ENCODE measurements at regions not wholly inside any gene's neighbourhood (a gene's known extent, or its start where the extent isn't known, plus 50 kb on each side); places are given as distances from the start of the nearest gene placed in this dataset.

GRCh38 chr9:108684288-108685025 lies 171.3 kb downstream of the ACTL7B start:
- DNase-seq (ENCODE audit: low read depth, low spot score), result no peak
- no peak overlapping the region for H3K27ac ChIP-seq

- H3K27ac ChIP-seq, result no peak overlapping the region
- no peak for DNase-seq (ENCODE audit: low read depth, low spot score)
Observed at GRCh38 chr9:108683245-108683644, 172.5 kb downstream of the ACTL7B start.

DNA sequence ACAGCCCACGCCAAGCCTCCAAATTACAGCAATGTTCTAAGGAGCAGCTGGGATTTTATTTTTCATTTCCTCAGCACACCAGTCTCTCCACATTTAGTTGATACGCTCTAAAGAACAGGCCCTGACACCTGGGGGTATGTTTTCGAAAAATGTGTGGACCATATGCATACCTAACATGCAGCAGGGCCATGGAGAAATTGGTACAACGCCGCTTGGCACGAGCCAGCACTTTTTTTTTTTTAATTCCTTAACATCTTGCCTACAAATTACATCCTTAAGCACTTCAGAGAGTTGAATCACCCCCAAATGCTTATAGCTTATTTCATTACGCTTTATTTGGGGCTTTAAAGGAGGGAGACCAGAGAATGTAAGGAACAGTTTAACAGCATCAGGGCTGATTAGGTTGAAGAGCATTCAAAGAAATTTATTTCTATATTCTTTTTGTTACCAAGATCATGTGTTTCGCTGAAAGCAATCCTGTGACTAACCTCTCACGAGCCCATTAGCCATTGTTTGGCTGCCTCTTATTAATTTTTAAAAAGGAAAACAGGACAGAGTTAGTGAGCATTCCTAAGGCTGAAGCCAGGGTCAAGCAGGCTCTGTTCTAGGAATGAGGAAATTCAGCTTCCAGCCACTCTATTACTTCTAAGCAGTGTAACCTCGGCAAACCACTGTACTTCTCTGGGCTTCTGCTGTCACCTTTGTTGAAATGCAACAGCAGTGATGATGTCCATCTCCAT lies 173.8 kb downstream of the ACTL7B start:
- H3K27ac ChIP-seq, result no peak overlapping the region
- no peak for DNase-seq (ENCODE audit: low read depth, low spot score)

GRCh38 chr9:108680946-108681345 lies 174.8 kb downstream of the ACTL7B start:
- no peak overlapping the region for H3K27ac ChIP-seq

DNA sequence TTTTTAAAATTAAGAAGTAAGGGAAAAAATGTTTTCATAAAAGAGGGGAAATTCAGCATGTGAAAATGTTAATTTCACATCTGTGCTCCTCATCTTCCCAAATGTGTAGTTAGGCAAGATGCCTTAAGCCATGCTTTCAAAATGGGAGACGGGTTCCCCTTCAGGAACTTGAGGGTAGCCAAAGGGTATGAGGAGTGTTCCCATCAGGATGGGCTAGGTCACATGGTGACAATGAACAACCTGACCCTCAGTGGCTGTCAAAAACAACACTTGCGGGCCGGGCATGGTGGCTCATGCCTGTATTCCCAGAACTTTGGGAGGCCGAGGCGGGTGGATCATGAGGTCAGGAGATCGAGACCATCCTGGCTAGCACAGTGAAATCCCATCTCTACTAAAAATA lies 178.0 kb downstream of the ACTL7B start:
- no peak for DNase-seq (ENCODE audit: low read depth, low spot score)
- no peak overlapping the region for H3K27ac ChIP-seq

More at GRCh38 chr9:108680946-108681345, 174.8 kb downstream of the ACTL7B start:
- no peak for DNase-seq (ENCODE audit: low read depth, low spot score)

- H3K27ac ChIP-seq, result no peak overlapping the region
- no peak for DNase-seq (ENCODE audit: low read depth, low spot score)
Observed at GRCh38 chr9:108676355-108676754, 179.4 kb downstream of the ACTL7B start.

- no peak for DNase-seq (ENCODE audit: low read depth, low spot score)
- no peak overlapping the region for H3K27ac ChIP-seq
Observed at GRCh38 chr9:108675708-108676107, 180.1 kb downstream of the ACTL7B start.

DNA sequence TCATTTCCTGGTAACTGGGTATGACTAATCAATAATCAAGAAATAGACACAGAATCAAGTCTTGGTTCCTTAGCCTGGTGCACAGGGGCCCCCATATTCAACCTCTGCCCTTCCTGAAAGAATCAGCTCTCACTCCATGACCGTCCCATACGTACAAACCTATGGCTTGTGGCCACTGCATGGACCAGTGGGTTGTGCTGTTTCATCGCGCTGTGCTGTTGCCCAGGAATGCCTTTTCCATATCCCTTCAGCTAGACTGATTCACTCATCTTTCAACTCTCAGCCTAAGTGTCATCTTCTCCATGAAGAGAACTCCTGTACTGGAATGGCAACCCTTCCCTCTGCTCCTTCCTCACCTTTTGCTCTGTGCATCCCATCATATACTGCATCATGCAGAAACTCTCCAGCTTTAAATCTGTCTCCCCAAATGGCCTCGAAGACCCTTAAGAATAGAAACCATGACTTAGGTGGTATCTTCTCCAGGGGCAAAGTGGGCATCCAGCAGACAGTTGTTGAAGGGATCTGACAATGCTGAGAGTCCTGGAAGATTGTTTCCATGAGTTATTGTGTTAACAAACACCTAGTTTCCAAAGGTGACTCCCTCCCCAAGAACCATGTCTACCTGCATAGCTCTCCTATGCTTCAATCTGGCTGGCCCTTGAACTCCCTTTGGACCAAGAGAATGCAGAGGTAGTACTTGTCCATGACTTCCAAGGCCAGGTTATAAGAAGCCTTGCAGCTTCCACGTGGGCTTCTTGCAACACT lies 180.8 kb downstream of the ACTL7B start:
- DNase-seq (ENCODE audit: low read depth, low spot score), result no peak
- H3K27ac ChIP-seq, result no peak overlapping the region

- no peak for DNase-seq (ENCODE audit: low read depth, low spot score)
- peak overlapping the region; percentile 94 for H3K27ac ChIP-seq
Observed at GRCh38 chr9:108673386-108673785, 182.4 kb downstream of the ACTL7B start.

DNA sequence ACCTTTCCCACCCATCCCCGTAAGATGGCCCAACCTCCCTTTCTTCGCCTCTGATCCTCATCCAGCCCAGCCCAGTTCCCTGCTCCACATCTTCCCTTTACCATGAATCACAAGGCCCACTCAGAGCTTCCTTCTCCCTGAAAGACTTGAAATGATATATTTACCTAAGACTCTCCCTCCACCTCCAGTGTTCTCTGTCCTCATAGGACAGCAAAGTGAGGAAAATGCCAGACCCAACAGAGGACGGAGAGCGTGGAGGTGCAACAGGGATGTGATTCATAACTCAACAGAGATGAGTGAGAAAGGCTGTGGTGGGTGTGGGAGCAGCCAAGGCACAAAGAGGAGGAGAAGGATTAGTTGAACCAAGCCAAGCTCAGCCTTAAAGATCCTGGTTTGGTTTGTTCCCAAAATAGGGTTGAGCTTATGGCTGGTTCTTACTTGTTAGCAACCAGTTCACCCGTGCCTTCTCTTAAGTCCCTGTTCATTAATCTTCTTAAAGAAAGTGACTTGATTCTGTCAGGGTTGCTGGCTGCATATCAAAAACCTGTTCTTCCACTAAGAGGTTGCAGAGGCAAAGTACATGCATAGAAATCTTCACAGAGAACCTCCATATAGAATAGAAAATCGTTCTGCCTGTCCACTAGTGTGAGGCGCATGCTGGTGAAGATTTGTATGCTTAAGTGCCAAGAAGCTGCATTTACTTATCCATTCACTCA lies 183.2 kb downstream of the ACTL7B start:
- peak; percentile 92 for DNase-seq (ENCODE audit: low read depth, low spot score)
- H3K27ac ChIP-seq, result peak overlapping the region; percentile 94

GRCh38 chr9:108671794-108672193 lies 184.0 kb downstream of the ACTL7B start:
- H3K27ac ChIP-seq, result peak overlapping the region; percentile 94
- DNase-seq (ENCODE audit: low read depth, low spot score), result peak; percentile 66

DNA sequence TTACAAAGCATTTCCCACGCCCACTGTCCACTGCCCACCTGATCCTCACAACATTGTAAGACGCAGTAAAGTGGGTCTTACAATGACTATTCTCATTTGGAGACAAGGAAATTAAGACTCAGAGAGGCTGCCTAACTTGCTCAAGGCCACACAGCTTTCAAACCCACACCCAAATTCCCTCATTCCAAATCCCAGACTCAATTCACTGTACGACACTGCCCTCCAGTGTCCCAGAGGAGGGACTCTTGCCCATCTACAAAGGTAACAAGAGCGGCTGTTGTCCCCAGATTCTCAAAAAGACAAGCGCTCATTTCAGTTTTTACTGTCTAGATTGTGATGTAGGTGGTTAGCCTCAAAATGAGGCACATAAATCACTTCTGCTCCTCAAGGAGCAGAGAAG lies 184.6 kb downstream of the ACTL7B start:
- H3K27ac ChIP-seq, result peak overlapping the region; percentile 94
- DNase-seq (ENCODE audit: low read depth, low spot score), result no peak

GRCh38 chr9:108668938-108669335 lies 186.8 kb downstream of the ACTL7B start:
- no peak for DNase-seq (ENCODE audit: low read depth, low spot score)
- no peak overlapping the region for H3K27ac ChIP-seq

- no peak overlapping the region for H3K27ac ChIP-seq
- no peak for DNase-seq (ENCODE audit: low read depth, low spot score)
Observed at GRCh38 chr9:108668191-108668937, 187.4 kb downstream of the ACTL7B start.

GRCh38 chr9:108666240-108666784 lies 189.5 kb downstream of the ACTL7B start:
- peak overlapping the region; percentile 18 for H3K27ac ChIP-seq
- DNase-seq (ENCODE audit: low read depth, low spot score), result no peak

- DNase-seq (ENCODE audit: low read depth, low spot score), result no peak
- peak overlapping the region; percentile 18 for H3K27ac ChIP-seq
Observed at GRCh38 chr9:108665521-108666239, 190.1 kb downstream of the ACTL7B start.

DNA sequence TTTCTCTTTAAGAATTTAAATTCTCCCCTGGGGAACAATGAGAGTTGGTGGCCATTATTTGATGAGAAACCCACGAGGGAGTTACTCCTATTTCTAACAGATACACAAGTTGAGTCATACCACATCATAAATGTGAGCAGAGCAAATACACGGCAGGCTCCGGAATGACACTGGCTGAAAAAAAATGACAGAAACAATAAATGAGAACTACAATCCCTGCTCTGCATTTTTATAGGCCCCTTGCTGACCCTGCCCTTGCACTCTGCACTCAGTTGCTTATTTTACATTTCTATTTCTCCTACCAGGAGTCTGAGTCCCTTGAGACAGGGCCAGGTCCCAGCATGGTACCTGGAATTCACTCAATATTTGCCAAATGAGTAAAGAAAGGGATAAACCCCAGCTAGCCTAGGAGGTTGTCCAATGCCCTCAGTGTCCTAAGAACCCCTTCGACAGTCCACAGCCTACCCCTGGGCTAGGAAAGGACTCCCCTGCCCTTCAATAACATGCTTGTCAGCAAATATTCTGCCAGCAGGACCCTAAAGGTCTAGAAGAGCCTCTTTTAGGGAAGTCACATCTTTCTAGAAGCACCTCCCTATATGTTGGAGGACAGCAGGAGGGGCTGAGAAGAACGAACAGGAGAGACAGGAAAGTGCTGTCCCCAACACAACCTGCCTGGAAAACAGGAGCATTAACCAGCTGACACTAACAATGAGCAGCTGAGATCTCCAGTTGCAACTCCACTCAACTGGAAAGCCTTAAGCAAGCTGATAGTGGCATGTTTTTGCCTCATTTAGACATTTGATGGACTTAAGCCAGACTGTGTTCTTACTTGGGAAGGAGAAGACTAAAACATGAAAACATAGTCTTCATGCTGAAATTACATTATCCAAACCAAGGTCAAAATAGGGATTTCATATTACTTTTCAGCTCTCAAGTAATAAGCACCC lies 191.2 kb downstream of the ACTL7B start:
- DNase-seq (ENCODE audit: low read depth, low spot score), result no peak
- no peak overlapping the region for H3K27ac ChIP-seq

DNA sequence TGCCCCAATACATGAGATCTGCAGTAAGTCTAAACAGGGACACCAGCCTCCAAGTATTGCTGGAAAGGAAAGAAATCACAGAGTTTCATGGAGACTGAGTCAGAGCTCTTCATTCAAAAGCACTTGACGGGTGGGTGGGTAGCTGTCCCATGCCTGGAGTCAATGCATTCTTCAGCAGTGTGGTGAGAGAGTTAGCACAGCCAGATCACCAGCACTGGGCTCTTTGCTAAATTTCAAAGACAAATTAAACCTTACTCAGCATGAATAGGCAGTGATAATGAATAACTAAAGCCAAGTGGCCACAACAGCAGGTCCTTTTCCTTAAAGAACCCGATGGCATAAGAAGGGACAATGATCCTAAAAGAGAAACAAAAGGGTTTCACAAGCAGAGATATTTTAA lies 192.4 kb downstream of the ACTL7B start:
- no peak overlapping the region for H3K27ac ChIP-seq
- no peak for DNase-seq (ENCODE audit: low read depth, low spot score)

All from epithelial cell of prostate (primary cell).